Hepatocyte (in vitro differentiated cells): ENCODE measurements at regions not wholly inside any gene's neighbourhood (a gene's known extent, or its start where the extent isn't known, plus 50 kb on each side); places are given as distances from the start of the nearest gene placed in this dataset.

Experiments used
- DNase-seq: peaks from one replicate; pipeline ENCODE4 v3.0.0-alpha.2; 2016; ENCODE audit warnings: low spot score
- H2AFZ ChIP-seq: fragments of 200-600 bp; sonication (generic); 2 replicates; pipeline ENCODE4 v1.6.0; 2016; ENCODE audit warnings: antibody characterized with exemption, mild to moderate bottlenecking
- H3K27ac ChIP-seq: fragments of 200-600 bp; sonication (generic); 2 replicates; pipeline ENCODE4 v1.5.1; 2016; ENCODE audit warnings: mild to moderate bottlenecking
- H3K27me3 ChIP-seq: fragments of 200-600 bp; sonication (generic); 2 replicates; pipeline ENCODE4 v1.6.1; 2016
- H3K36me3 ChIP-seq: fragments of 200-600 bp; sonication (generic); replicated peaks from 2 replicates; pipeline ENCODE4 v1.5.1; 2016; ENCODE audit warnings: low read depth; ENCODE audit not compliant: insufficient read depth
- H3K4me1 ChIP-seq: fragments of 200-600 bp; sonication (generic); 2 replicates; pipeline ENCODE4 v1.5.1; 2016; ENCODE audit warnings: mild to moderate bottlenecking, moderate library complexity; ENCODE audit not compliant: insufficient read depth
- H3K4me2 ChIP-seq: fragments of 200-600 bp; sonication (generic); 2 replicates; pipeline ENCODE4 v1.6.0; 2016
- H3K4me3 ChIP-seq: fragments of 200-600 bp; sonication (generic); 2 replicates; pipeline ENCODE4 v1.5.1; 2016; ENCODE audit warnings: mild to moderate bottlenecking
- H3K79me2 ChIP-seq: fragments of 200-600 bp; sonication (generic); 2 replicates; pipeline ENCODE4 v1.6.0; 2017; ENCODE audit warnings: mild to moderate bottlenecking
- H3K9me2 ChIP-seq: fragments of 200-600 bp; sonication (generic); replicated peaks from 2 replicates; pipeline ENCODE4 v1.6.0; 2017; ENCODE audit warnings: mild to moderate bottlenecking; ENCODE audit not compliant: insufficient read depth
- H3K9me3 ChIP-seq: fragments of 200-600 bp; sonication (generic); 2 replicates; pipeline ENCODE4 v1.5.1; 2016; ENCODE audit warnings: low read depth, mild to moderate bottlenecking
- H4K20me1 ChIP-seq: fragments of 200-600 bp; sonication (generic); 2 replicates; pipeline ENCODE4 v1.6.0; 2016; ENCODE audit warnings: mild to moderate bottlenecking; ENCODE audit not compliant: insufficient read depth, poor library complexity, severe bottlenecking
- EZH2 ChIP-seq: fragments of 200-600 bp; sonication (generic); IDR thresholded peaks from 2 replicates; pipeline ENCODE4 v1.6.1; 2016; ENCODE audit warnings: antibody characterized with exemption, mild to moderate bottlenecking, borderline replicate concordance
- EZH2phosphoT487 ChIP-seq: fragments of 200-600 bp; sonication (generic); IDR thresholded peaks from one replicate; pipeline ENCODE4 v1.6.1; 2018; ENCODE audit warnings: antibody characterized with exemption, mild to moderate bottlenecking, low read depth, moderate library complexity; ENCODE audit not compliant: unreplicated experiment, severe bottlenecking
- WGBS: methylation state at CpG from one replicate; pipeline ENCODE4 v1.1.6; 2016; ENCODE audit warnings: low lambda C conversion rate; ENCODE audit errors: missing lambda C conversion rate; 5-methylcytosine and 5-hydroxymethylcytosine counted together
- TF ChIP-seq, protein P1 (sequence below): fragments of 200-600 bp; sonication (generic); IDR thresholded peaks from 2 replicates; pipeline ENCODE4 v1.5.1; 2016; ENCODE audit warnings: antibody characterized with exemption, mild to moderate bottlenecking; ENCODE audit not compliant: poor library complexity

GRCh38 chr10:113459626-113460280 is 93.1 kb upstream of the HABP2 start:
- no peaks in the 10 kb centered on the region for H3K36me3 ChIP-seq
- no peaks in the 10 kb centered on the region for H3K9me2 ChIP-seq
- no peaks in the 10 kb centered on the region for H3K27me3 ChIP-seq
- no peaks in the 10 kb centered on the region for H3K9me3 ChIP-seq
- WGBS: 86% methylated on average over 8 of the region's 8 CpGs
- no peak overlapping the region for H2AFZ ChIP-seq
- H4K20me1 ChIP-seq: no peaks in the 10 kb centered on the region
- DNase-seq: no peak
- TF ChIP-seq, protein P1, sequence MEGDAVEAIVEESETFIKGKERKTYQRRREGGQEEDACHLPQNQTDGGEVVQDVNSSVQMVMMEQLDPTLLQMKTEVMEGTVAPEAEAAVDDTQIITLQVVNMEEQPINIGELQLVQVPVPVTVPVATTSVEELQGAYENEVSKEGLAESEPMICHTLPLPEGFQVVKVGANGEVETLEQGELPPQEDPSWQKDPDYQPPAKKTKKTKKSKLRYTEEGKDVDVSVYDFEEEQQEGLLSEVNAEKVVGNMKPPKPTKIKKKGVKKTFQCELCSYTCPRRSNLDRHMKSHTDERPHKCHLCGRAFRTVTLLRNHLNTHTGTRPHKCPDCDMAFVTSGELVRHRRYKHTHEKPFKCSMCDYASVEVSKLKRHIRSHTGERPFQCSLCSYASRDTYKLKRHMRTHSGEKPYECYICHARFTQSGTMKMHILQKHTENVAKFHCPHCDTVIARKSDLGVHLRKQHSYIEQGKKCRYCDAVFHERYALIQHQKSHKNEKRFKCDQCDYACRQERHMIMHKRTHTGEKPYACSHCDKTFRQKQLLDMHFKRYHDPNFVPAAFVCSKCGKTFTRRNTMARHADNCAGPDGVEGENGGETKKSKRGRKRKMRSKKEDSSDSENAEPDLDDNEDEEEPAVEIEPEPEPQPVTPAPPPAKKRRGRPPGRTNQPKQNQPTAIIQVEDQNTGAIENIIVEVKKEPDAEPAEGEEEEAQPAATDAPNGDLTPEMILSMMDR: no peak
- TF ChIP-seq EZH2phosphoT487: no peak
- no peak for TF ChIP-seq EZH2
- no peaks in the 10 kb centered on the region for H3K79me2 ChIP-seq
- H3K27ac ChIP-seq: no peak overlapping the region
- H3K4me1 ChIP-seq: peaks cover 5% of the 10 kb centered on the region
- no peak overlapping the region for H3K4me3 ChIP-seq
- H3K4me2 ChIP-seq: no peak overlapping the region

DNA sequence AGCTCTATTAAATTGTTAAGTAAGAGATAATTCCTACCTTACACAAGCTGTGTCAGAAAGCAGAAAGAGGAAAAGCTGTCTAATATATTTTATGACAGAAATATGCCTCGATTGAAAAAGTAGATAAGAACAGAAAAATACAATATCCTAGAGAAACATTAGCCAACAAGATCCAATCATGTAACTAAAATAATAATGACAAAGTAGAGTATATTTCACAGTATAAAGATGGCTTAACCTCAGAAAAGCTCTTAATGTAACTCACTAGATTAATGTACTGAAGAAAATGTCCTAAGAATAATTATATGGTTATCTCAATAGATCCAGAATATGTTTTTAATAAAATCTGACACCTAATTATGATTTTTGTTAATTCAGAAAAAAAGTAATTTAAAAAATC is 89.8 kb upstream of the HABP2 start:
- Histone ChIP-seq H3K27me3 (no peaks in the 10 kb centered on the region), H3K9me3 (no peaks in the 10 kb centered on the region), H3K4me3 (no peak overlapping the region), H4K20me1 (no peaks in the 10 kb centered on the region), H3K9me2 (no peaks in the 10 kb centered on the region), H3K36me3 (no peaks in the 10 kb centered on the region), H3K4me2 (no peak overlapping the region), H3K27ac (no peak overlapping the region), H3K79me2 (no peaks in the 10 kb centered on the region), H3K4me1 (peaks cover 5% of the 10 kb centered on the region), H2AFZ (no peak overlapping the region)
- TF ChIP-seq EZH2phosphoT487 (no peak), EZH2 (no peak)
- TF ChIP-seq, protein P1: no peak
- WGBS: 77% methylated on average over 1 of the region's 1 CpG
- DNase-seq: no peak

GRCh38 chr10:113463777-113464176 is 89.1 kb upstream of the HABP2 start:
- Histone ChIP-seq H3K27me3 (no peaks in the 10 kb centered on the region), H3K79me2 (no peaks in the 10 kb centered on the region), H2AFZ (no peak overlapping the region), H3K36me3 (no peaks in the 10 kb centered on the region), H4K20me1 (no peaks in the 10 kb centered on the region), H3K4me2 (no peak overlapping the region), H3K9me2 (no peaks in the 10 kb centered on the region), H3K4me1 (peaks cover 5% of the 10 kb centered on the region), H3K4me3 (no peak overlapping the region), H3K9me3 (no peaks in the 10 kb centered on the region), H3K27ac (no peak overlapping the region)
- TF ChIP-seq, protein P1: no peak
- TF ChIP-seq EZH2 (no peak), EZH2phosphoT487 (no peak)
- 30% methylated on average over 3 of the region's 3 CpGs for WGBS
- peak; percentile 19 for DNase-seq
